ENCODE measurements at regions not wholly inside any gene's neighbourhood (a gene's known extent, or its start where the extent isn't known, plus 50 kb on each side); places are given as distances from the start of the nearest gene placed in this dataset.

GRCh38 chr18:75644871-75645270 lies 217.4 kb upstream of the SMIM21 start:
- no peak for TF ChIP-seq CTCF (IDR thresholded peaks at IDR 0.05)
- TF ChIP-seq POLR2A (IDR thresholded peaks at IDR 0.05) = no peak
- TF ChIP-seq EP300 (IDR thresholded peaks at IDR 0.05) = no peak
- TF ChIP-seq POLR2AphosphoS5 (IDR thresholded peaks at IDR 0.05) = no peak

Measured in suprapubic skin (tissue), 4 donors.